Activated naive CD4-positive, alpha-beta T cell treated with anti-CD3 and anti-CD28 coated beads for 36 hours (primary cell): ENCODE measurements at regions not wholly inside any gene's neighbourhood (a gene's known extent, or its start where the extent isn't known, plus 50 kb on each side); places are given as distances from the start of the nearest gene placed in this dataset.

Experiments
- CTCF ChIA-PET: fragments of 350-600 bp; sonication (Branson Sonifier 250); formaldehyde crosslinking; loops from one replicate; lab custom pipeline; 2021; ENCODE audit warnings: antibody characterized with exemption; lab: Charles Lee
- DNase-seq: peaks from one replicate; pipeline ENCODE4 v3.0.0-alpha.2; 2020
- H3K27ac Mint-ChIP-seq: one replicate; pipeline ENCODE4 v1.8.0; 2021; ENCODE audit warnings: mild to moderate bottlenecking, mixed read lengths
- H3K27me3 Mint-ChIP-seq: one replicate; pipeline ENCODE4 v1.8.0; 2021; ENCODE audit warnings: low read depth, mixed read lengths
- H3K36me3 Mint-ChIP-seq: one replicate; pipeline ENCODE4 v1.8.0; 2021; ENCODE audit warnings: low read depth, mixed read lengths
- H3K4me1 Mint-ChIP-seq: one replicate; pipeline ENCODE4 v1.8.0; 2021; ENCODE audit warnings: low read depth, mixed read lengths
- H3K4me3 Mint-ChIP-seq: one replicate; pipeline ENCODE4 v1.8.0; 2021; ENCODE audit warnings: mild to moderate bottlenecking, moderate library complexity, mixed read lengths
- H3K9me3 Mint-ChIP-seq: one replicate; pipeline ENCODE4 v1.8.0; 2021; ENCODE audit warnings: mixed read lengths
- intact Hi-C: fragments of 100-400 bp; cut with micrococcal nuclease; formaldehyde crosslinking; loops from one replicate; pipeline ENCODE4 v1.15.1; 2023

DNA sequence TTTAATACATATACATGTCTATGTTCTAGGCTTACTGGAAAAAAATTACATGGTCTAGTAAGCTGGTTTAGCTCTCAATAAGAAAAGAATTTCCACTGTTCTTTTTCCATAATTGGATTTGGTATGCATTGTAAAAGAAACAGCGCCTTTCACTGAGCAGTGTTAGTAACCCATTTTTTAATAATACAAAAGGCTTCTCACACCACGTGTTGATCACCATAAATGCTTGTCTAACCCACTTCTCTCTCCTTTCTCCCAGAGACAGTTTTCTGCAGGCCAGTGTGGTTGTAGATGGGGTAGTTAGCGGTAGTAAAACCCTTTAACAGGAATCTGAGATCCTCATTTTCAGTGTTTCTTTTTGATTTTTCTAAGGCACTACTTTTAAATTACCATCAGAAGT lies 348.7 kb upstream of the MANEA start:
- intact Hi-C loops = no loop called here
- Mint-ChIP-seq H3K9me3 (no peaks in the 10 kb centered on the region), H3K4me3 (no peak overlapping the region), H3K27me3 (peaks cover 2% of the 10 kb centered on the region), H3K4me1 (no peaks in the 10 kb centered on the region), H3K27ac (no peak overlapping the region), H3K36me3 (no peaks in the 10 kb centered on the region)
- CTCF ChIA-PET = no interaction called here
- no peak for DNase-seq

DNA sequence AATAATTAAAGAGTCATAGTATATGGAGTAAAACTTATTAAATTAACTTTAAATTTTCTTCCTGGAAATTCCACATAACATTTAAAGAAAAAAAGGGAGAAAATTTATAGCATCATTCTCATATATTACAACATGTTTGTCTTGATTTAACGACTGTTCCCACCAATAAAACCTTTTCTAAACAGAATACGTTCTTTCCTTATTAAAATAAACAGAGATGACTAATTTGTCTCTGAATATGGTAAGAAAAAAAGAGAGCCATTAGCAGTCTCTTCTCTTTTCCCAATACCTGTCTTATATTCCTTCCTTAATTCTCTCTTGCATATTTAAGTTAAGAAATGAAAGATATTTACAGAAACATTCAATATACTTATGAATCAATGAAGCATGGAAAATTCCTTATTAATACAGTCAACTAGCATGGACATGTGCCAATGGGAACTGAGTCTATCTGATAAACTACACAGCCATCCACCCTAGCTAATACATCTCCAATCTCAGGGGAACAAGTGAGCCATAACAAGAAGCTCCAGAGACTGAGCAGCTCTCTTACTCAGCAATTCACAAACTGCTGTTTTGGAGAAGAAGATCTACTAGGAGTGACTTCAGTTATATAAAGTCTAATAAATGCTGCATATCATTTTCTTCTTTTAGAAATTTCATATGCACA lies 347.1 kb upstream of the MANEA start:
- peaks cover 2% of the 10 kb centered on the region for H3K27me3 Mint-ChIP-seq

DNA sequence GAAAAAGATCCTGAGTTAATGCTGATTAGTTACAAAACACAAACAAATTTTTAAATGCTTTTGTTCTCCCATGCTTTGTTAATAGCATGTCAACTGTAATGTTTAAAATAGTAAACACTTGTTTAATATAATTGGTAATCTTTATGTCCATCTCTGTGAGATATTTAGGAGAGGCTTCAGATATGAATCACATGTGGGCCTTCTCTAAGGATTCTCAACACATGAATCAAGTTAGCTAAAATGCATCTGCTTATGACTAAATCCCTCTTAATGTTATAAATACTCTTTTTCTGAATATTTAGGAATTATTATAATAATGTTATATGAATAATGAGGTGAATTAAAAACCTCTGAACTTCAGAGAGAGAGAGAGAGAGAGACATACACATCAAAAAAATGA lies 345.9 kb upstream of the MANEA start:
- H3K4me3 Mint-ChIP-seq = no peak overlapping the region
- no peaks in the 10 kb centered on the region for H3K4me1 Mint-ChIP-seq
- no peak for DNase-seq
- no peaks in the 10 kb centered on the region for H3K27me3 Mint-ChIP-seq
- CTCF ChIA-PET = no interaction called here
- H3K36me3 Mint-ChIP-seq = no peaks in the 10 kb centered on the region
- no peak overlapping the region for H3K27ac Mint-ChIP-seq
- H3K9me3 Mint-ChIP-seq = no peaks in the 10 kb centered on the region
- intact Hi-C loops = no loop called here

More for the DNA sequence above, 347.1 kb upstream of the MANEA start:
- Mint-ChIP-seq H3K4me1 (no peaks in the 10 kb centered on the region), H3K27ac (no peak overlapping the region), H3K36me3 (no peaks in the 10 kb centered on the region), H3K9me3 (no peaks in the 10 kb centered on the region), H3K4me3 (no peak overlapping the region)
- intact Hi-C loops = no loop called here
- DNase-seq = no peak
- CTCF ChIA-PET = interaction anchor here (0.7 kb wide), 1 partner anchor 59 kb away, joined by 3 read pairs; no protein-coding TSS in a partner anchor

DNA sequence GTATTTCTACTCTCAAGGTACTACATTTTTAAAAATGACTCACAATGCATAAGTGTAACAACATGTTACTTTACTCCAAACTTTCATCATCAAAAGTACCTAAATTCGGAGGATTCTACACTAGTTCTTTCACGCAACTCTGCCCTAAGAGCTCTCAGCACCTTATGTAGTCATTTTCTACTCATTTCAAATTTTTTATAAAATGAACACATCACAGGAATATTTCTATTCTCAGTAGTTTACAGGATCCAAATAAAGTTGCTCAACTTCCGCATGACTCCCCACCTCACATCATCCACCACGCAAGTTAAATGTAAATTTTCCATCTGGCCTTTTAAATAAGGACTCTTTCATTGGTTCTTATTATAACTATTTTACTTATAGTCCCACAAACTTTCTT lies 344.9 kb upstream of the MANEA start:
- Mint-ChIP-seq H3K4me3 (no peak overlapping the region), H3K4me1 (no peaks in the 10 kb centered on the region), H3K27me3 (no peaks in the 10 kb centered on the region), H3K36me3 (no peaks in the 10 kb centered on the region), H3K9me3 (no peaks in the 10 kb centered on the region), H3K27ac (no peak overlapping the region)
- no peak for DNase-seq
- CTCF ChIA-PET = no interaction called here
- intact Hi-C loops = no loop called here

DNA sequence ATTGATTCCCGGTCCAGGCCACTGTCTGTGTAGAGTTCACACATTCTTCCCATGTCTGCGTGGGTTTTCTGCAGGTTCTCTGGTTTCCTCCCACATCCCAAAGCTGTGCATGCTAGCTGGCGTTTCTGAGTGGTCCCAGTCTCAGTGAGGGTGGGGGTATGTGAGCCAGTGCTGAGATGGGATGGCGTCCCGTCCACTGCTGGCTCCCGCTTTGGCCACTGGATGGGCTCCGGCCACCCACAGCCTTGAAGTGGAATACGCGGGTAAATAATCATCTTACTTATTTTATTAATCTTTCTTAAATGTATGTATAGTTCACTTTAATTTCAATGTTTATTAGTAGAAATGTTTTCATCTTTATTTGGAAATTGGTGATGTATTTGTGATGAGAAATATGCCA lies 343.5 kb upstream of the MANEA start:
- Mint-ChIP-seq H3K9me3 (no peaks in the 10 kb centered on the region), H3K36me3 (no peaks in the 10 kb centered on the region), H3K27me3 (no peaks in the 10 kb centered on the region), H3K27ac (no peak overlapping the region), H3K4me1 (no peaks in the 10 kb centered on the region), H3K4me3 (no peak overlapping the region)
- DNase-seq = no peak
- CTCF ChIA-PET = no interaction called here
- intact Hi-C loops = no loop called here

DNA sequence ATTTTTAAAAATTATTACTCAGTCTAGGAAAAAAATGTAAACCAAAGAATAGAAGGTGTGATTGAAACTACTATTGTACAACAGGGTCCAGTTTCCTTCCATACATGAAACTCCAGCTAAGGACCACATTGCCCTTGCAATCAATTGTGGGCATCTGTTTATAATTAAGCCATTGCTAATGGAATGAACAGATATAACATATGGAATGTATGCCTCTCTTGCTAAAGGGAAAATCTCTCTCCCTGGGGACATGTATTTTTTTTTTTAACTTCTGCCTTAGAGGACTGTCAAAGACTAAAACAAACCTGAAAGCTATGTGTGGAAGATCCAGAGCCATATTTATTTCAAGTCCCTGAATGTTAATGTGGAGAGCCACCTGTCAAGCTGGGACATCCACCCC lies 336.8 kb upstream of the MANEA start:
- intact Hi-C loops = no loop called here
- DNase-seq = no peak
- H3K4me3 Mint-ChIP-seq = no peak overlapping the region
- H3K9me3 Mint-ChIP-seq = no peaks in the 10 kb centered on the region
- H3K4me1 Mint-ChIP-seq = no peaks in the 10 kb centered on the region
- H3K27ac Mint-ChIP-seq = no peak overlapping the region
- no peaks in the 10 kb centered on the region for H3K36me3 Mint-ChIP-seq
- no peaks in the 10 kb centered on the region for H3K27me3 Mint-ChIP-seq
- CTCF ChIA-PET = interaction anchor here (0.7 kb wide), 1 partner anchor 15 kb away, joined by 4 read pairs; no protein-coding TSS in a partner anchor

DNA sequence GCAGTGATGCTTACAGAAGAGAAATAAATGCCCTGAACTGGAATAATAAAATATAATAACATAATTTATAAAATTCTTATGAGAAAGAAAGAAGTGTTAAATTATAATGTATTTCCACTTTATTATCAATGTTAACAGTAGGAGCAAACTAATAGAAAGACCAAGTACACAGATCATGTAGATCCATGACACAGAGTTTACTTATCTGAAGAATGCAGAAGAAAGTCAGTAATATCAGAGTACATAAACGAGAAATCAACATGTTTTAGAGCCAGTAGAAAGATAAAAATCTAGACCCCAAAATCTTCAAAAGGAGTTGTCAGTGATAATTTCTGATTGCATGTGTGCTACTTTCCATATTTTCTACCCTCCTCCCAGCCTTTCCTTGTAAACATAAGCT lies 334.8 kb upstream of the MANEA start:
- no peaks in the 10 kb centered on the region for H3K4me1 Mint-ChIP-seq
- H3K4me3 Mint-ChIP-seq = no peak overlapping the region
- no peak overlapping the region for H3K27ac Mint-ChIP-seq
- H3K36me3 Mint-ChIP-seq = no peaks in the 10 kb centered on the region
- H3K9me3 Mint-ChIP-seq = no peaks in the 10 kb centered on the region
- H3K27me3 Mint-ChIP-seq = no peaks in the 10 kb centered on the region
- no peak for DNase-seq
- CTCF ChIA-PET = no interaction called here
- intact Hi-C loops = no loop called here

DNA sequence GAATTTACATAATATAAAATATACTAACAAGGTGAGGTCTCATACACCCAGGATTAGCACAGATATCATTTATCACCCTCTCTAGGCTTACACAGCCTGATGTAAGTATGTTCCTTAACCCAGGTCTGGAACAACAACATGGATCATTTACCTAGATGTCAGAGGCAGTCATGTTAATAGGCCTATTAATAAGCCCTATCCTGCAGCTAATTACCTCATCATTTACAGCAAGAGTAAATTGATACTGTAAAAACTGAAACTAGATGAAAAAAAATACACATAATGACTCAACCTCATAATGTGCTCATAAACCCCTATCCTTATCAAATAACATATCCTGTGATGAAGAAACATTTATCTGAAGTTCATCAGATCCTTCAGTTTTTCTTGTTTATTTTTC lies 334.3 kb upstream of the MANEA start:
- Mint-ChIP-seq H3K9me3 (no peaks in the 10 kb centered on the region), H3K27ac (no peak overlapping the region), H3K27me3 (no peaks in the 10 kb centered on the region), H3K4me1 (no peaks in the 10 kb centered on the region), H3K36me3 (no peaks in the 10 kb centered on the region), H3K4me3 (no peak overlapping the region)
- no peak for DNase-seq
- intact Hi-C loops = no loop called here
- CTCF ChIA-PET = no interaction called here

DNA sequence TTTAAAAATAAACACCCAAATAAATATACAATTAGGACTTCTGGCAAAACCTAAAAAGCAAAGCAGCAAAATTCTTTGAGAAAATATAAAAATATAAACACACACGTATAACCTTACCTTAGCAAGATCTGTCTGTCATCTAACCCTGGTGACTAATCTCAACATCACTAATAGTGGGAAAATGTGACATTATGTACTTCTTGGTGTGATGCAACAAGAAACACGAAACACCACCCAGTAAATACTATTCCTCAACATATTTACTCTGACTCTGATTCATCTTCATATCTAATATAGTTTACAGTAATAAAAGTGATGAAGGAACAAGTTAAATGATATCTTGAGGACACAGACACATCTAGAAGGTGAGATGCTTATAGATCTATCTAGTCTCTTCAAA lies 332.6 kb upstream of the MANEA start:
- H3K27ac Mint-ChIP-seq = no peak overlapping the region
- intact Hi-C loops = no loop called here
- H3K4me3 Mint-ChIP-seq = no peak overlapping the region
- H3K4me1 Mint-ChIP-seq = no peaks in the 10 kb centered on the region
- CTCF ChIA-PET = no interaction called here
- no peaks in the 10 kb centered on the region for H3K9me3 Mint-ChIP-seq
- no peaks in the 10 kb centered on the region for H3K36me3 Mint-ChIP-seq
- no peaks in the 10 kb centered on the region for H3K27me3 Mint-ChIP-seq
- DNase-seq = no peak

DNA sequence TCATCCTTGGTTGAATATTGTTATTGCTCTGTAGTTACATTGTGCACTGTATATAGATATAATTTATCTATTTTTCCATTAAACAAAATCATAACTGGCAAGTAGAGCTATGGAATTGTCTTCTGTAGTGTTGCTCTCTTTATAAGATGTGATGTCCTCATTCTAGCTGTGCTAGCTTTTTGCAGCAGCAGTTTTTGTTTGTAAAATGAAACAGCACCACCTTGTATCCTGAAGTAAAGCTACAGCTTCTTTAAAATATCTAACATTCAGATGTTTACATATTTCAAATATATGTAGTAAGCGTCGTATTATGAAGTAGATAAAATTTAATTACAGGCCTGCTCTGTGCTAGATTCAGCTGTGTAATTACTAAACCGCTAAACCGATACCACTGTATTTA lies 328.8 kb upstream of the MANEA start:
- Mint-ChIP-seq H3K27me3 (no peaks in the 10 kb centered on the region), H3K36me3 (no peaks in the 10 kb centered on the region), H3K27ac (no peak overlapping the region), H3K9me3 (no peaks in the 10 kb centered on the region), H3K4me1 (no peaks in the 10 kb centered on the region), H3K4me3 (no peak overlapping the region)
- intact Hi-C loops = no loop called here
- DNase-seq = no peak
- CTCF ChIA-PET = no interaction called here

DNA sequence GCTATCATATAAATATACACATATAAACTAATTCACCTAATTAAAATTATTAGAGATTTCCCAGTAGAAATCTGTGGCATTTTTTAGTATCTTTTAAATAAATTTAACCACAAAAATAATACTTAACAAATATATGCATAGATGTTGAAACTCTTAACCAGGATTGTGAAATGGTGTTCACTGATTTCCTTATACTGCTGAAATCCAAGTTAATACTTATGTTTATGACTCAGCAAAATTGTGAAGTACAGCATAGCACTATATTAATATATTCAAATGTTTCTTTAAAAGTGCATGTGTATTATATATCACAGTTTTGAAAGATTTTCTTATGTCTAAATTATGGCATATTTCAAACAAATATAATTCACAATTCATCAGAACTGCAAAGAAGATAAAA lies 328.2 kb upstream of the MANEA start:
- no peaks in the 10 kb centered on the region for H3K27me3 Mint-ChIP-seq
- H3K36me3 Mint-ChIP-seq = no peaks in the 10 kb centered on the region
- H3K9me3 Mint-ChIP-seq = no peaks in the 10 kb centered on the region
- no peak overlapping the region for H3K27ac Mint-ChIP-seq
- no peaks in the 10 kb centered on the region for H3K4me1 Mint-ChIP-seq
- DNase-seq = no peak
- no peak overlapping the region for H3K4me3 Mint-ChIP-seq
- CTCF ChIA-PET = no interaction called here
- intact Hi-C loops = no loop called here

DNA sequence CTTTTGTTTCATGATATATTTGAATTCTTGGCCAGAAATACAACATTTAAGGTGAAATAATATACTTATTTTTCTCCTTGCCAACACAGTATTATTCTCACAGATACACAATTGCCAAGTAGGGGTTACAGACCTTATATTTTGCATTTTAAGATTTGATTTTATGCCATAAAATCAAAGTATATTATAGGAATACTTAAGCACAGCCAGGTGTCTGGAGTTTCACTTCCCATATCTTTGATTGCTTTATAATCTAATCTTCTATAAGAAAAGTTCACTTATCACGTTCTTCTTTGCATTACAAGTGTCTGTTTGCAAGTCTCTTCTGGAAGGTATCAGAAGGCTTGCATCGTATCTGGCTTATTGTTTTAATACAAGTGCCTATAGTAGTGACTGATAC lies 327.7 kb upstream of the MANEA start:
- intact Hi-C loops = no loop called here
- no peak overlapping the region for H3K27ac Mint-ChIP-seq
- CTCF ChIA-PET = no interaction called here
- no peaks in the 10 kb centered on the region for H3K27me3 Mint-ChIP-seq
- H3K4me3 Mint-ChIP-seq = no peak overlapping the region
- no peaks in the 10 kb centered on the region for H3K36me3 Mint-ChIP-seq
- H3K4me1 Mint-ChIP-seq = no peaks in the 10 kb centered on the region
- DNase-seq = no peak
- no peaks in the 10 kb centered on the region for H3K9me3 Mint-ChIP-seq

DNA sequence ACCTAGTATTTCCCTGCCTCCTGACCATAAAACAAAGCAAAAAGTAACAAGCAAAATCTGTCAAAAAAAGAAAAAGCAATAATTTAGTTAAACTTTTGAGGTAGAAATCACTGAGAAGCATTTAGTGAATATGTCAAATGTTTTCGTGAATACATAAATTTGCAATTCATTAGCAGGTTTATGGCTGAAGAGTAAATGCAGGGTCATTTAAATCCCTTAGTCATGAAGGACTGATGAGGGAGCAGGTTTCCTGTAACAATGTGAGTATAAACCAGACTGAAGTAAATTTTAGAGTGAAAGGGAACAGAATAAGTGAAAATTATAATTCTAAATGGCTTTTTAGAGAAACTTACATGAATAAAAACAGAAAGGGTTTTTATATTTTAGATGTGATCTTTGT lies 313.5 kb upstream of the MANEA start:
- Mint-ChIP-seq H3K4me1 (no peaks in the 10 kb centered on the region), H3K4me3 (no peak overlapping the region), H3K27ac (no peak overlapping the region), H3K9me3 (no peaks in the 10 kb centered on the region), H3K27me3 (no peaks in the 10 kb centered on the region), H3K36me3 (no peaks in the 10 kb centered on the region)
- CTCF ChIA-PET = no interaction called here
- no peak for DNase-seq
- intact Hi-C loops = no loop called here
